ENCODE measurements at regions not wholly inside any gene's neighbourhood (a gene's known extent, or its start where the extent isn't known, plus 50 kb on each side); places are given as distances from the start of the nearest gene placed in this dataset.
"Not testable (repeated sequence)": the region's sequence is repeated elsewhere in the genome, so short reads cannot be mapped to it uniquely, and the experiment has no call there.

DNA sequence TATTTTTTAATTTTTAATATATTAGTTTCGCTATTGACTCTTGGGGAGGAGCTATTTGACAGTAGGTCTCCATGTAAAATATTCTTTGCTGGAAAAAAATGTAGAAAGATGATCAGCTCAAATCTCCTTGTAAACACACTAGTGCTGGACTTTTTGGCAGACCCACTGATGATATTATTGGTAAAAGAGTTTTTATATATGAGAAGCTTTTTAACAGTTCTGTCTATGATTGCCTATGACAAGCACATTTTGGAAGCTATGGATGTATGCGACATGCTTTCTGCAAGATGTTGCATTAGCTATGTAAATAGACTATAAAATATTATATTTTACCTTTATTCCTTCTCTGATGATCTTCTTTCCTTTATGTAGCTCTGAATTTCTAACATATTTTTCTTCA, 928.5 kb downstream of the DNAJB9 start:
- DNase-seq: no peak

DNA sequence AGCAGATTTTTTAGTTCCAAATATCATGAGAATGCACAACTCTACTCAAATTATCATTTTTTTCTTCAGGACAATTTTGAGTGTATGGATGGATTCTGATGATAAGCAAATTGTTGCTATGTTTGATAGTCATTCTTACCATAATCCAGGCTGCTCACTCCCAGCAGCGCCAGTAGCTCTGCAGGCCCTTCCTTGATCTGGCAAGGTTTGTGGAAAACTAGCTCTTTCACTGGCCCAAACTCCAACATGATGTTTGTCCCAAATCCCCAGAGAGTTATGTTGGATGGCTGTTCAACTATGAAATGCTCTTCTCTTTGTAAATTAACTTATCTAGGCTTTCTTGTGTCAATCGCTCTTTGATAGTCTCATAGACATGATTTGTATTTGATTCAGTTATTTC, 933.7 kb downstream of the DNAJB9 start:
- no peak for DNase-seq

- DNase-seq: no peak
Measured at GRCh38 chr7:109522585-109522984, 952.9 kb downstream of the DNAJB9 start.

DNA sequence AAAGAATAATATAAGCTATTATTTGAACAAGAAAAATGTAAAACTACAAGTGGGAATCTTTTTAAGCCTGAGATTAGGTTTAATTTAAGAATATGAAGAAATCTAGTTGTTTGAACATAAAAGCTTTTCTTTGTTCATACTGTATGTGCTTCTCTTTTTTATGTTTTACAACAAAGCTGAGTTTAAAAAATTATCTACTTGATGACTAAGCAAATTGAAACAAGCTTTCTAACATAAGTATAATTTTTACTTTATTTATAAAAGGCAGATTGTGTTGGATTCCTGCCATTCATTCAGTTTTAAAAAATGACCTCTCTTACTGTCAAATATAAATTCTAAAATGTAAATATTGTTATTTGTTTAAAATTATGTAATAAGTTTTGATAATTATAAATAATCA, 958.2 kb downstream of the DNAJB9 start:
- no peak for DNase-seq

- DNase-seq: no peak
Measured at GRCh38 chr7:109529712-109530111, 960.0 kb downstream of the DNAJB9 start.

GRCh38 chr7:109532262-109532992, 962.8 kb downstream of the DNAJB9 start:
- no peak for DNase-seq

DNA sequence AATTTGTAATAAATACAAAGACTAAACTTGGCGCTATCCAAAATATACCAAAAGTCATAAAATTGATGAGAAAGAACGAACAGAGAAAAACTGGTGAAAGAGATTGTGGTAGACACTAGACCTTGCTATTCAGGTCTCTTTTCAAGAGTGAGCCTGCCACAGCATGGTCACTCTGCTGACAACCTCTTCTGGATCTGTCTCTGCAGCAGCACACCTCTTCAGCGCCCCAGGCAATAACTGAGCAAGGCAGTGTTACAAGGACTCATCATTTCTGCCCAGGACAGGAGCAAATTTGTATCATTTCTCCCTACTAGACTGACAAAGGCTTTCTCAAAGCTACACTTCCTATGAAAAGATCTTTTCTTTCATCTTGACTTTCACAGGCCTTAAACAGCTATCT, 976.0 kb downstream of the DNAJB9 start:
- no peak for DNase-seq

GRCh38 chr7:109549471-109550193, 980.0 kb downstream of the DNAJB9 start:
- no peak for DNase-seq

- DNase-seq: no peak
Measured at GRCh38 chr7:109552017-109552416, 982.3 kb downstream of the DNAJB9 start.

DNA sequence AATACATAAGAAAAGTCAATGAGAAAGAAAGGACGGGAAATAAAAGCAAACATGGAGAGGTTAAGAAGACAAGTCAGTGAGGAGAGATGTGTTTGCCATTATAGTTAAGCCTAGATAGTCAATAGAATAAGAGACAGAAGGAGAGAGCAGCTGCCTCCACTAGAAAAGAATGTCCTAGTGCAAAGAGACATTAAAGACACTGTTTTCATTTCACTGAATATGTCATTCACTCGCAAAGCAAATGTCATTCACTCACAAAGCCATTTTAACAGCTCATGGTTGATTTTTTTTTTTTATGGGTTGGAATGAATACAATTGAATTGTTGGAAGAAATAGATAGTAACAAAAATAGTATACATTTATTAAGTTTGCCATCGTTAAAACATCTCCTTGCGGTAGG, 1007.6 kb downstream of the DNAJB9 start:
- DNase-seq: no peak

- no peak for DNase-seq
Measured at GRCh38 chr7:109579901-109580300, 1010.2 kb downstream of the DNAJB9 start.

DNA sequence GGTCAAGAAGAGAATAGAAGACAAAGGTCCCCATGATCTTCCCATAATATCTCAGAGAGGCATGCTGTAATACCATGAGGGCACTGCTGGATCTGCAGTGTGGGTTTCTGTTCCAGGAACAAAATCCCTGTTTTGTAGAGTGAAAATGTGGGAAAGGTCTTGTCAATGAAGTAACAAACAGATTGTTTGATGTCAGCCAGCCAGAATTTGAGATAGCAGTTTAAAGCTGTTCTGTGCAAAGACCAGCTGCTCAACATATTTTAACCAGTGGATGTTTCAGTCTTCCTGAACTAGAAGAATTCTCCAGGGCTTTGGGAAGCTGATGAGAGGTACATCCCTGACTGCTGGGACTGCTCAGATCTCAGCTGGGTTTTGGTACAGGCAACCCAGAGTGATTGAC, 1012.5 kb downstream of the DNAJB9 start:
- DNase-seq: no peak

GRCh38 chr7:109596948-109597347, 1027.3 kb downstream of the DNAJB9 start:
- not testable (repeated sequence) for DNase-seq

GRCh38 chr7:109611656-109612055, 1042.0 kb downstream of the DNAJB9 start:
- DNase-seq: no peak

DNA sequence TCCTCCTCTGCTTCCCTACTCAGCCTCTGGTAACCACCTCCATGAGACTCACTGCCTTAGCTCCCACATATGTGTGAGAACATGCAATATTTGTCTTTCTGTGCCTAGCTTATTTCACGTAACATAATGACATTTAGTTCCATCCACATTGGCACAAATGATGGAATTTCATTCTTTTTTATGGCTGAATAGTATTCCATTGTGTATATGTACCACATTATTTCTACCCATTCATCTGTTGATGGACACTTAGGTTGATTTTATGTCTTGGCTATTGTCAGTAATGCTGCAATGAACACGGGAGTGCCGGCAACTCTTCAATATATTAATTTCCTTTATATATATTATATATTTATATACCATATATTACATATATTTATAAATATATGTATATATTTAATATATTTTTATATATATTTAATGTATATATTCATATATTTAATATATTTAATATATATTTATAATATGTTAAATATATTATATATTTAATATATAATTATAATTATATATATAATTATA, 1046.9 kb downstream of the DNAJB9 start:
- DNase-seq: no peak

GRCh38 chr7:109622320-109622719, 1052.6 kb downstream of the DNAJB9 start:
- DNase-seq: no peak

DNA sequence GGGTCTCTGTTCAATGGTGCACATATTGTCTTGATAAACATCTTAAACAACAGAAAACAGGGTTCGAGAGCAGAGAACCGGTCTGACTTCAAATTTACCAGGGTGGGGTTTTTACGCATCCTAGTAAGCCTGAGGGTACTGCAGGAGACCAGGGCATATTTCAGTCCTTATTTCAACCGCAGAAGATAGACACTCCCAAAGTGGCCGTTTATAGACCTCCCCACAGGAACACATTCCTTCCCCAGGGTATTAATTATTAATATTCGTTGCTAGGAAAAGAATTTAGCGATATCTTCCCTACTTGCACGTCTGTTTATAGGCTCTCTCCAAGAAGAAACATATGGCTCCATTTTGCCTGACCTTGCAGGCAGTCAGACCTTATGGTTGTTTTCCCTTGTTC, 1063.2 kb downstream of the DNAJB9 start:
- not testable (repeated sequence) for DNase-seq

GRCh38 chr7:109635374-109635773, 1065.7 kb downstream of the DNAJB9 start:
- no peak for DNase-seq

DNA sequence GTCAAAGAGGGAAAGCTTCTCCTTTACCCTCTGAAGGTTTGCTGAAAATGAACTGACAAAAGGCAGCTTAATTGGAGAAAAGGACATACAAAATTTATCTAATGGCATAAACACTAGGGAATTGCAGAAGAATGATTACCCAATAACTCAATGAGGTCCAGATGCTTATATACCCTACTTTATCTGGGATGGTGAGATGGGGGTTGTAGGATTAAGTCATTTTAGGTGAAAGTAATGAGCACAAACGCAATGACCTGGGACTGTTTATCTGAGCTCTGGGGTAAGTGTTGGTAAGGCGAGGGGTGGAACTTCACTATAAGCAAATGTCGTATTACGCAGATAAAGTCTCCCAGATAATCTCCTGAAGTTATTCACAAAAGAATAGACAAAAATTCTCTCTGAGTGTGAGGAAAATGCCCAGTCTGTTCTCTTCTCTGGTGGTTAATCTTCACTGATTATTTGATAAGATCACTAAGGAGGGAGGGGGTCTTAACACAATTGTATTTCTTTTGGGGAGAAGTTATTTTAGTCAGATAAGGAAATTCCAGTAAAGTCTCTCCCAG, 1067.8 kb downstream of the DNAJB9 start:
- DNase-seq: no peak

- no peak for DNase-seq
Measured at GRCh38 chr7:109638321-109638720, 1068.6 kb downstream of the DNAJB9 start.

DNA sequence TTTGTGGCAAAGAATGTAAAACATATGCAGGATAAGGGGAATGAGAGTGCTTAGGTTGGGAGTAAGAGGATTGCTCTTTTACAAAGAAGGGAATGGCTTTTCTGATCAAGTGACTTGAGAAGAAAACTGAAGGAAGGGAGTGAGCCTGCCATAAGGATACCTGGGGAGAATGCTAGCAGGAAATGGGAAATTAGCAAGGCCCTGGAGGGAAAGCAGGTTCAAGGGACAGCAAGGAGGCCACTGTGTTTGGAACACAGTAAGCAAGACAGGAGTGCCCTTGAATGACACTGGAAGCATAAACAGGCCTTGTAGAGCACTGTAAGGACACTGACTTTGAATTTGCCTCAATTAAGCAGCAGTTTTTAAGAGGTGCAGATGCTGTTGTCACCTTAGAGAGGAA, 1069.9 kb downstream of the DNAJB9 start:
- DNase-seq: no peak

GRCh38 chr7:109641445-109641844, 1071.8 kb downstream of the DNAJB9 start:
- no peak for DNase-seq

DNA sequence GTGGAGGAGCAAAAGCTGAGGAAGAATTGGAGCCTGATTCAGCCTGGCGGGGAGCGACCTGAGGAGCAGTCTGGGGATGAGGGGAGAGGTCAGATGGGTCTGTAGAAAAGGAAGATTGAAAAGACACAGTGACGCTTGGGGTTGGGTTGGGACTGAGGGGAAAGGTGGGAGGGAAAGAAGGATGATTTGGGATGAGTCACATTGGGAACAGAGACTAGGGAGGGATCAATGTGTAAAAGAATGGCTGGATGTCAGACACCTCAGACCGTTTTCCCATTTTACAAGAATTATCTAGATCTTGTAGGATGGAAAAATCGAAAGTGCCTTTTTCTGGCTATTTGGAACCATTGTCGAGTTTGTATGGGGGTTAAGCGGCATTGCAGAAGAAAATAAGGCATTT, 1076.5 kb downstream of the DNAJB9 start:
- no peak for DNase-seq

GRCh38 chr7:109646594-109646993, 1076.9 kb downstream of the DNAJB9 start:
- not testable (repeated sequence) for DNase-seq
